ENCODE measurements at regions not wholly inside any gene's neighbourhood (a gene's known extent, or its start where the extent isn't known, plus 50 kb on each side); places are given as distances from the start of the nearest gene placed in this dataset.
A peak's percentile ranks its signal among the peaks of the same experiment; 100 is the strongest.
"Not testable (repeated sequence)": the region's sequence is repeated elsewhere in the genome, so short reads cannot be mapped to it uniquely, and the experiment has no call there.

DNA sequence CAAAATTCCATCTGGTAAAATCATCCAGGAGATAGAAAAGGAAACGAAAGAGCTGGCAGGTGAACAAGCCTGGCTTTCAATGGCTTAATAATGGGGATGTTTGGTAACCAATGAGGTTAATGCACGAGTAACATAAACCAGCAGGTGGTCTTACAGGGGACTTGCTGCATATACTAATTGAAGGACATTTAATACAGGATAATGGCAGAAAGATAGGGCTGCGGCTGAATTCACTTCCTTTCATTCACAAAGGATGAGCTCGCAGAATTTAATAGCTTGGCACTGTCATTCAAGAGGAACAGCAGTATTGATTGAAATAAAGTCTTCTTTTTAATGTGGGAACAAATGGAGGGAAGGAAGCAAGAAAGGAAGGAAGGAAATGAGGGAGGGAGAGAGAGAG is 156.3 kb upstream of the RAI2 start:
- DNase-seq (ENCODE audit: low read depth, low spot score), result no peak
- H3K4me3 ChIP-seq (ENCODE audit: low read length), result no peak overlapping the region

DNA sequence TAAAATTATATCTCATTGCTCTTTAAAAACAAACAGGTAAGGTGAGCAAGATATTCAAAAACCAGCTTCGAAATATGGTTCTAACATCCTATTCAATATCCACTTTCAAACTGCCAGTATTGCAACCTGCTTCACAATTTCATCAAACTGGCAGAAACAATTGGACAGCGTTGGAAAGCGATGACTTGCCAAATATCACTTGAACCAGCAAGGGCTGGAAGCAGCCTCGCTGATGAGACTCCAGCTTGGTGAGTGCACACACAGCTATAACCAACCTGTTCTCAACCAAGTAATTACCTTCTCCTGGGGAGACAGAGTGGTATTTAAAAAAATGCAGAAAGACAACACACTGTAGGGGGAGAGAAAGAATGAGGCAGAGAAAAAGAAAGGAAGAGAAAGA is 155.8 kb upstream of the RAI2 start:
- DNase-seq (ENCODE audit: low read depth, low spot score), result no peak
- H3K4me3 ChIP-seq (ENCODE audit: low read length), result no peak overlapping the region

DNA sequence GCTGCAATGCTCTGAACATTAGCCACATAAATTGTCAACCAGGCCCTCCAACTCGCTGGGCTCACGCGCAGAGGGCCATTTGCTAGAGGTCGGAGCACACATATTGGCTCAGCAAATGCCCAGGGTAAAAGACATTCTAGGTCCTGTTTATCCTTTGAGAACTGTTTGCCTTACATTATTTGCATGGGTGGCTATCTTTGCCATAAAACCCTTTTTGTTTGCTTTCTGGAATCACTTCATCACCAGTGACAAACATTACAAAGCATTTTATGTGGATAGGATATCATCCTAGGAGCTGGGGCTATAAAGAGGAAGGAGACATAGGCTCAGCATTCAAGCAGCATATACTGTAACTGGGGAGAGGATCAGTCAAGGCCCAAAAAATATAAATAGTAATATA is 149.2 kb upstream of the RAI2 start:
- no peak for DNase-seq (ENCODE audit: low read depth, low spot score)
- no peak overlapping the region for H3K4me3 ChIP-seq (ENCODE audit: low read length)

DNA sequence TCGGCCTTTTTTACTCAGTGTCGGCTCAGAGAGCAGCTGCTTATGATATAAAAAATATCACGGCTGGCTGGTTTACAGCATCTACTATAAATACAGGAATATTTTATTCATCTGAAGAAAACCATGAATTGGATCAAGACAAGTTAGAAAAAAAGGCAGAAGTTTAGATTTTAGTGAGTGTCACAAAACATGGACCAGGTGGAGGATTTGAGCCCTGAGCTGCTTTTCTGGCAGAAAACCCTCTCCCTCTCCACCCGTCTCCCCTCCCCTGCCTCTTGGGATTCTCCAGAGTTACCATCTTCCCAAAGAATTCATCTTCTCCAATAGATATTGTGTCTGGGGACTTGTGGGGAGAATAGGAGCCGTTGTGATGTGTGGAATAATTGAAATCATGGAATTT is 142.8 kb upstream of the RAI2 start:
- no peak for DNase-seq (ENCODE audit: low read depth, low spot score)

DNA sequence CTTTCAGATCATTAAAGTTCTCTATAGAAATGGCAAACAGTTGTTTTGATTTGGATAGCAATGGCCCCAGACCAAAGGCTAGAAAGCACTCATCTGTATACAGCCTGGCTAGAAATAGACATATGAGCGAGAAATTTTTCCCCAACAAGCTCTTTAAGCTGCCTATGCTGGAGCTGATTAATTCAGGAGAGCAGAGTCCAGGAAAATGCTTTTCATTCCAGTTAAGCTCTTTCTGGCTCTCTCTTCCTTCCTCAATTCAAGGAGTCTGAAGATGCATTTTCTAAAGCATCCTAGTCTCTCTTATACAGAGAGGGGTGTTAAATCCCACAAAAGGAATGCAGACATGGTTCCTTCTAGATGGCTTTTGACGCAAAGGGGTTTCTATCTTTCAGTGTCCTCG is 141.7 kb upstream of the RAI2 start:
- no peak overlapping the region for H3K4me3 ChIP-seq (ENCODE audit: low read length)
- no peak for DNase-seq (ENCODE audit: low read depth, low spot score)

More for the DNA sequence above, 142.8 kb upstream of the RAI2 start:
- no peak overlapping the region for H3K4me3 ChIP-seq (ENCODE audit: low read length)

DNA sequence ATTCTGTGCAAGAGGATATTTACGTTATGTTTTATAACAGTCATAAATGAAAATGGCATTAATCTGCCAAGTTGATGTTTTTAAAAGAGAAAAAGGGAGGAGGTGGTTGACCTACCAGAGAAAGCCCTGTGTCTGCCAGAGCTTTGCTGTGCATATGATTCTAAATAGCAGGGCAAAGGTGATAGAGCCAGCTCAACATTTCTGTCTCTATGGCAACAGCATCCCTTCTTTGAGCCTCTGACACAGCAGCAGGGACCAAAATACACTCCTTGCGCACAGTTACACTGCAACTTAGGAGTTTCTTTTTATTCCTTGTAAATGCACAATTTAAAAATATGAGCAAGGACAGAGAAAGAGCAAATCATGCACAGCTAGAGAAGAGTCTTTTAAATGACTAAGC is 133.3 kb upstream of the RAI2 start:
- no peak for DNase-seq (ENCODE audit: low read depth, low spot score)
- H3K4me3 ChIP-seq (ENCODE audit: low read length), result no peak overlapping the region

DNA sequence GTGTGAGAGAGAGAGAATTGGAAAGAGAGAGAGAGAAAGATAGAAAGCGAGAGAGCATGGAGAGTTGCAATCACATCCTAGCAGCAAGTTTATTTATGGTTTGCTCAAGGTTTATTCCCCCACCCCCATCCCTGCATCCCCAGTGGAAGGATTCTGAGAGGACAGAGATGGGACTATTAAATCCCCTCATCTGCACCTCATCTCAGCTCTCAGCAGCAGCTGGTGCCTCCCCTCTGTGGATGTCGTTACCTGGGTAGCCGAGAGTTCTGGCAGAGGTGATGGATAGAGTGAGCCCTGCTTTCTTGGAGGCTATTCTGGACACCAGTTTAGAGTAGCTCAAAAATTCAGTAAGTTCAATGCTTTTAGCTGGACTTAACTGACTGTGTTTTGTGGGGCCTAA is 132.0 kb upstream of the RAI2 start:
- no peak overlapping the region for H3K4me3 ChIP-seq (ENCODE audit: low read length)
- DNase-seq (ENCODE audit: low read depth, low spot score), result no peak

DNA sequence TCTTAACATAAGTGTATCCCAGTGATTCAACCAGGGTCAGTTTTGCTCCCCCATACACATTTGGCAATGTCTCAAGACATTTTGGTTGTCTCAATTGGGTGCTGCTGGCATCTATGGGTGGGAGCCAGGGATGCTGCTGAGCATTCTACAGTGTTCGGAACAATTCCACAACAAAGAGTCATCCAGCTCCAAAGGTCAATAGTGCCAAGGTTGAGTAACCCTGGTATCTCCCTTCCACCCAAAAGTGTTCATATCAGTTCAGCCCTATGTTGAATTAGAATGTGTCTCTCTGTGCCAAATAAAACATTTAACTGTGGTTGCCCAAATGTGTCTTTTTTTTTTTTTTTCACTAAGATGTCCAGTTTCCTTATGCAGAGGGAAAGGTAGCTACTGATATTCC is 129.4 kb upstream of the RAI2 start:
- DNase-seq (ENCODE audit: low read depth, low spot score), result no peak
- no peak overlapping the region for H3K4me3 ChIP-seq (ENCODE audit: low read length)

DNA sequence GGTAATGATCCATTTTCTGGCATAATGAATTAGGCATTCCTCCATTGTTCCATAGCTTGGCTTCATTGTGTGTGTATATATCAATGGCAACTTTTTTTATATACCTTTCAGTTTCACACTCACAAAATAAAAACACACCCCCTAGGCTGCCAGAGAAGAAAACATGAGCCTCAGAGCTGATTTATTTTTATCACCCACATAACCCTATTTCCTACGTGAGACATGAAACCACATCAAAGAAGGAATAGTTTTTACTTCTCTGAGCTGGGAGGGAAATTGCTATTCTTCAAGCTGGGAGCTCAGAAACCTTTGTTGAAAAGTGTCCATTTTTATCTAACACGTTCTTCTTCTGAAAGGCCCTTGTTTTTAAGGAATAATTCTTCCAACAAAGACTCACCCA is 126.7 kb upstream of the RAI2 start:
- H3K4me3 ChIP-seq (ENCODE audit: low read length), result no peak overlapping the region
- DNase-seq (ENCODE audit: low read depth, low spot score), result peak; percentile 63

DNA sequence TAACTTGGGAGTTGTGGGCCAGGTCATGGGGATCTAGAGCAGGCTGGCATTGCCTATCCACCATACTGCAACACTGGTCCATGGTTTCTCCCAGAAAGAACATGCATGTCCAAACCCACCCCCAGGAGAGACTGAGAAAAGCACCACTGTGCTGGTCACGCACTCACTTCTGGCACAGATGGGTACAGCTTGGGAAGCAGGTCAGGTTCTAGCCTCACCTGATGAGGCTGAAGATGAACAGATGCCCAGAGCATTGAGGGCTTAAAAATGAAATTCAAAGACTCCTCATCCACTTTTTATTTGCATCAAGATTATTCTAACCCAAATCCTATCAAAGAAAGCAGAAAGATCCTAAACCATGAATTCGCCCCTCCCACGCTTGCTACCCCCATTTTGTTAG is 125.9 kb upstream of the RAI2 start:
- no peak for DNase-seq (ENCODE audit: low read depth, low spot score)
- no peak overlapping the region for H3K4me3 ChIP-seq (ENCODE audit: low read length)

DNA sequence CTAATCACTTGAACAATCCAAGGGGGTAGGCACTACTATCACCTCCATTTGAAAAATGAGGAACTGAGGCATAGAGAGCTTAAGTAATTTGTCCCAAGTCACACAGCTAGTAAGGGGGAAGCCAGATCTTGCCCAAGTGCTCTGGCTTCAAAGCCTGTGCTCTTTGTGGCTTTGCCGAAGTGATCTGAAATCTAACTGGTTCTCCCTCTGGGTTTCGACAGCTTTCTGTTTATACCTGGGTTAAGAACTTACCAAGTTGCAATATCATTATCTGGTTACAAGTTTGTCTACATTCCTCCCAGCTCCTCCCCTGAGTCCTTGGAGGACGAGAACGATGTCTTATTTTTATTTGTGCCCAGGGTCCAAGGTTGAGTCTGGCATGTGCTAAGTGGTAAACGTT is 125.3 kb upstream of the RAI2 start:
- DNase-seq (ENCODE audit: low read depth, low spot score), result no peak
- H3K4me3 ChIP-seq (ENCODE audit: low read length), result no peak overlapping the region

DNA sequence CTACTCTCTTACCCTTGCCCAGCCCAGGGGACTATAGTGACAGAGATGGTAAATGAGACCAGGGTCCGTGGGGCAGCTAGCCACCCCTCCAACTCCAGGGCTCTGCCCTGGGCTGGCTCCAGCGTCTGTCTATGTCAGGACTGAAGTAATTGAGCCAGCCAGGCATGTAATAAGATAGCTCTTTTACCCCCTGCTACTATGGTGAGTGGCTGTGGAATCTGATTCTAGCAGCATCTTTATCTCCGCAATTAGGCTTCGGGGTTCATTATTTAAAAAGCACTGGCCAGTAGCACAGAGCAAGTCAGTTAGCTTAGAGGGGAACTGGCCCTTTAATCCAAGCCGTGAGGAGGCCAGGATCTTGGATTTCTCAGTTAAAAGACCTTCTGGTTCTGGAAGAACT is 123.3 kb upstream of the RAI2 start:
- H3K4me3 ChIP-seq (ENCODE audit: low read length), result no peak overlapping the region
- DNase-seq (ENCODE audit: low read depth, low spot score), result no peak

DNA sequence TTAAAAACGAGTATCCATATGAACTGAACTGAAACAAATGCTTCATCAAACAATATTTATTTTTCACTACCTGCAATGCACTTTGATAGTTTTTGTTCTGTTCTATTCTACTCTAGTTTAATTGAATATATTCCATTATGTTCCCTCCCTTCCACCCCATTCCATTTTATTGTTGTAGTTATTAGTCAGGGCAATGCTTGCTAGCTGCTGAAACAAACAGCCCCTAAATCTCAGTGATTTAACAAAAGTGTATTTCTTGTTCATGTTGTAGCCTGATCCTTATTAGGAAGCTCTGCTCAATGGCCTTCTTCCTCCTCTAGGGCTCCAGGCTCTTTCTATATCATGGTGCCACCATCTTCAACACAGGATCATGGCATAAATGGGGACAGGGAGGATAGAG is 122.3 kb upstream of the RAI2 start:
- DNase-seq (ENCODE audit: low read depth, low spot score), result no peak
- no peak overlapping the region for H3K4me3 ChIP-seq (ENCODE audit: low read length)

DNA sequence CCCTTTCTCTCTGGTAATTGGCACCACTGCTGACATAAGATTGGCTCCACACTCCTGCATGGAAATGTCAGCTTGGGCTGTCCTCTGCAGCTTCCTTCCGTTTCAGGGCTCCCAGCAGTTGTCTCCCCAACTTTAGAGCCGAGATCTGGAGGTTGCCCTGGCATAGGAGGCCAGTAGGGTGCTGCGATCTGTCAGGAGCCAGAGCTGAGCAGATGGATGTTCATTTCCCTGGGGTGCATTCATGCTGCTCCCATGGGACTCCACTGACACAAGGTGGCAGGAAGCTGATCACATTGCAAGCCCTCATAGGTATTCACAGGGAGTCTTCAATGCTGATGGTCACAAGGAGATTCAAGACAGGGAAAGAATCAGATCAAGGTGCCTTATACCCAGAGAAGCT is 116.6 kb upstream of the RAI2 start:
- no peak overlapping the region for H3K4me3 ChIP-seq (ENCODE audit: low read length)
- DNase-seq (ENCODE audit: low read depth, low spot score), result no peak

DNA sequence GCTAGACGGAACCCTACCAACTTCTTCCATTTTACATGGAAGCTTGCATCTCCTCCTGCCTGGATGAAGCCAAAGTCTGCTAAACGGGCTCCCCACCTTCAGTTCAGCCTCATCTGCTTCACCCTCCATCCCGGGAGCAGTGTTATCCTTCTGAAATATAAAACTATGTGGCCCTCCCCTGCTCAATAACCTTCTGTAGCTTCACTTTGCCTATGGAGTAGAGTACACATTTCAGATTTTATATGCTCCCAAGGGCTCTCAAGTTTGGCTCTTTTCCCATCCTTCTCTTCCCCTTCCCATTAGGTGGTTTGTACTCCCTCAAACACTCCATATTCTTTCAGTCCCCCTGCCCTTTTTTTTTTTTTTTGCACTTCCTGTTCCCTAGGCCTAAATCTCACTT is 115.9 kb upstream of the RAI2 start:
- no peak for DNase-seq (ENCODE audit: low read depth, low spot score)
- H3K4me3 ChIP-seq (ENCODE audit: low read length), result no peak overlapping the region

DNA sequence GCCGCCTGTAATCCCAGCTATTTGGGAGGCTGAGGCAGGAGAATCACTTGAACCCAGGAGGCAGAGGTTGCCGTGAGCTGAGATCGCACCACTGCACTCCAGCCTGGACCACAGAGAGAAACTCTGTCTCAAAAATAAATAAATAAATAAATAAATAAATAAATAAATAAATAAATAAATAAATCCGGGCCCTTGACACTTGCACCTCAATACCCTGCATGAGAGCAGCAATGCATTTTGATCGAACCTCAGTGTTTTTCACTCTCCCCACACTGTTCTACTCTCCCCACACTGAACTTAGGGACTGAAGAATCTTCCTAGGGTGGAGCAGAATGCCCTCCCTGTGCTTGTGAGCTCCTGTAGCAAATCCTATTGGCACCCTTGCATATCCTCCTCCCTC is 114.3 kb upstream of the RAI2 start:
- not testable (repeated sequence) for DNase-seq (ENCODE audit: low read depth, low spot score); H3K4me3 ChIP-seq (ENCODE audit: low read length)

DNA sequence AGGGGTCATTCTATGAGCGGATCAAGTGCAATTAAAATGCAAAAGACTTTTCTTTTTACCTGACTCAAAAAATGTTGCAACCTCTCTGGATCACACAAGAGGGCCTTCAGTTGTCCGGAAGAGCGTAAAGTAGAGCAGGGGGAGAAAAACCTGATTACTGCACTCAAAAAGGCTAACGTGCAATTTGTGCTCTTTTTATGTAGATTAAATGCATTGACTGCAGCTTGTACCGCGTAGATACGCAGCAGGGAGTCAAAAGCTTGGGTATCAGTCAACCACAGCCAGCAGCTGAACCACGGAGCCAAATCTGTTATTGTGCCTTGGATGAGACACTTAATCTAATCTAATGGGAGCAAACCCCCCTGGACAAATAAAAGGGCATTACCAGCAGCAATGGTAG is 107.3 kb upstream of the RAI2 start:
- no peak overlapping the region for H3K4me3 ChIP-seq (ENCODE audit: low read length)
- DNase-seq (ENCODE audit: low read depth, low spot score), result no peak

DNA sequence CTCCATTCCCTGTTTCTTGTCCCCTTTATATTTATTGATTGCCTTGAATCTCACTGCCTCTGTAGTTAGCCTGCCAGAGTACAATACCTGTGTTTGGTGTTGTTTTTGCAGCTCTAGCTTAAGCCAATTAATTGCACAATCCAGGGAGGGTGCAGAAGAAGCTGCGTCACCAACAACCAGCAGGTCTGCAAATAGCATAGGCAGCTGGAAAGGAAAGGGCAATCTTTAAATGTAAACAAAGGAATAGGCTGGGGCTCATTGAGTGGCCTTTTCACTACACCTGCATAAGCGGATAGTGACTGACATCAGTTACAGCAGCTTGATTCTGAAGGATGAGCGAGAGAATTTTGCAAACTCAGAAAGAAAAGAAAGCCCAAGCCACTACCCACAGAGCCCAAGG is 106.8 kb upstream of the RAI2 start:
- no peak for DNase-seq (ENCODE audit: low read depth, low spot score)
- H3K4me3 ChIP-seq (ENCODE audit: low read length), result no peak overlapping the region

DNA sequence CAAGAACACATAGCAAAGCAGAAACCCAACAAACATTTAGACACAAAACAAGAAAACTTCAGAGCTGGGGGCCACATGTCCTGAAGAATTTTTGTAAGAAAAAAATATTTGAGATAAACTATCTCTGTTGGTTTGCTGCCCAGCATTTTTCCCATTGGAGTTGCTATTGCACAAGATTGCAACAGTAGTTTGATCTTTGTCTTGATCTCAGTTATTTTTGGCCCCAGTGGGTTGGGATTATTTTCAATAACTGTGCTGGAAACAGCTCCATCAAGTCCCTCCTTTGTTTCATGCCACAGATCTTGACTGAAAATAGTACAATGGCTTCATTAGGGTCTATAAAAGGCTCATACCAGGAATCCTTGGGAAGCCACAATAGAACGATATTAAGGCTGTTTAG is 103.8 kb upstream of the RAI2 start:
- H3K4me3 ChIP-seq (ENCODE audit: low read length), result no peak overlapping the region
- no peak for DNase-seq (ENCODE audit: low read depth, low spot score)

DNA sequence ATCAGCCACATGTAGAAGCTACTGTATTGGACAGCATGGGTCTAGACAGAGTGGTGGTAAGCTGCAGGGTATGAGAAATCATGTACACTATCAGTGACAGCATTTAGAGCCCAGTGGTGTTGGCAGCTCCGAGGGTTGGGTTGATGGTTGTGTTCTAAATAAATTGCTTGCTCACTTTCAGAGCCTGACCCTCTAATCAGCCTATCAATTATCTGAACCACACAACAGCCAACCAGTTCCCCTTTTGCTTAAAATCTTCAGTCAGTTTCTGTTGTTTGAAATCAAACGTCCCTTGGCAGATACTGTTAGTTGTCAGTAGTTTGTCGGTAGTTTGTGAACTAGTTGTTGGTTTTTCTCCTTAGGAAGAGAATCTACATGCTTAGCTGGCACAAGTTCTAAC is 99.8 kb upstream of the RAI2 start:
- H3K4me3 ChIP-seq (ENCODE audit: low read length), result no peak overlapping the region
- no peak for DNase-seq (ENCODE audit: low read depth, low spot score)

DNA sequence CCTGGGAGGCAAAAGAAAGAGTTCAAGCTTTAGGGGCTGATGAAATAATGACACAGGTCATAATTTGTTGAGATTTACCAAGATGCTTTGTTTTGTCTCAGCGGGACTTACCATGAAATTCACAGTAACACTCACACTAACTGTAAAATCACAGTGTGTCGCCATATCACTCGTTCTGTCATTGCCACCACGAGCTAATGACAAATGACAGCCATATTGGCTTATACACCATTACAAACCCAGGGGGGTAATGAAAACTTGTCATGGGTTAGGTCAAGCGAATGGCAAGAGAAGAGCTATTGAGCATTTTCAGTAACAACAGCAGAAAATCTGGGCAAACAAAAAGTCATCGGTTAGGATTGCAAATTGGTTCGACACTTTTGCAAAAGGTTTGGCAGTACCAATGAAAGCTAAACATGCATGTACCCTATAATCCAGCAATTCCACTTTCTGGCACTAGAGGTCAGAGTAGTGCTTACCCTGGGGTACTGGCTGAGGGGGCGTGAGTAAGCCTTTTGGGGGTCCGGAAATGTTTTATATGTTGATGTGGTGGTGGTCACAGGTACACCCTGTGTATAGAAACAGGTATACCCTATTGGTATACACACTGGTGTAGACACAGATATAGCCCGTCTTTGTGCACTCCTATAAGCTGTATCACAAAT is 83.9 kb upstream of the RAI2 start:
- DNase-seq (ENCODE audit: low read depth, low spot score), result peak; percentile 18
- no peak overlapping the region for H3K4me3 ChIP-seq (ENCODE audit: low read length)

DNA sequence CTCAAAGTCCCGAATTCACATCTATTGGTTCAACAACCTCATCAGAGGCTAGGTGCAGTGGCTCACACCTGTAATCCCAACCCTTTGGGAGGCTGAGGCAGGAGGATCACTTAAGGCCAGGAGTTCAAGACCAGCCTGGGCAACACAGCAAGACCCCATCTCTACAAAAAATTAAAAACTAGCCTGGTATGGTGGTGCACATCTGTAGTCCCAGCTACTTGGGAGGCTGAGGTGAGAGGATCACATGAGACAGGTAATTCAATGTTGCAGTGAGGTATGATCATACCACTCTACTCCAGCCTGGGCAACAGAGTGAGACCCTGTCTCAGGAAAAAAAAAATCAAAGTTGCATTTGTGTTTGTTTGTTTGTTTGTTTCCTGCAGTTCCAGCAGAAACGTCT is 80.1 kb upstream of the RAI2 start:
- not testable (repeated sequence) for H3K4me3 ChIP-seq (ENCODE audit: low read length); DNase-seq (ENCODE audit: low read depth, low spot score)
